Gastroesophageal sphincter (tissue), 4 donors: ENCODE measurements at regions not wholly inside any gene's neighbourhood (a gene's known extent, or its start where the extent isn't known, plus 50 kb on each side); places are given as distances from the start of the nearest gene placed in this dataset.

ENCODE experiments used
- ATAC-seq: fragments of 150-250 bp; one replicate; pipeline ENCODE4 v1.9.1; 2016; ENCODE audit warnings: mild to moderate bottlenecking, moderate library complexity
- H3K27ac ChIP-seq, 4 donors: fragments of 200-600 bp; sonication (generic) in 3 of 4; 1 replicate in 3 of 4; 2 replicates in 1 of 4; pipeline ENCODE4 v1.5.1; 2016 to 2019
- H3K27me3 ChIP-seq: fragments of 200-600 bp; sonication (generic); one replicate; pipeline ENCODE4 v1.5.1; 2019
- H3K36me3 ChIP-seq, 2 donors: fragments of 200-600 bp; sonication (generic); one replicate each; pipeline ENCODE4 v1.5.1; 2019; ENCODE audit warnings: control low read depth in 1 of 2
- H3K4me1 ChIP-seq, 3 donors: fragments of 200-600 bp; sonication (generic); 1 replicate in 2 of 3; 2 replicates in 1 of 3; pipeline ENCODE4 v1.5.1; 2016 to 2019; ENCODE audit warnings: control low read depth in 2 of 3
- H3K4me3 ChIP-seq, 2 donors: fragments of 200-600 bp; sonication (generic); one replicate each; pipeline ENCODE4 v1.5.1; 2019; ENCODE audit warnings: mild to moderate bottlenecking in 1 of 2, moderate library complexity in 1 of 2
- H3K9me3 ChIP-seq, 3 donors: fragments of 200-600 bp; sonication (generic); one replicate each; pipeline ENCODE4 v1.5.1; 2017 to 2019; ENCODE audit warnings: control low read depth in 2 of 3
- EP300 ChIP-seq: sonication (generic); formaldehyde crosslinking; IDR thresholded peaks from one replicate; pipeline ENCODE4 v1.6.1; 2017; ENCODE audit warnings: antibody characterized with exemption, mild to moderate bottlenecking
- POLR2A ChIP-seq, 2 donors: fragments of 450-650 bp; IDR thresholded peaks; one replicate each; pipeline ENCODE4 v1.6.1; 2017; ENCODE audit warnings: antibody characterized with exemption in 2 of 2, mild to moderate bottlenecking in 2 of 2, moderate library complexity in 1 of 2
- POLR2AphosphoS5 ChIP-seq: sonication (generic); formaldehyde crosslinking; IDR thresholded peaks from one replicate; pipeline ENCODE4 v1.6.1; 2017; ENCODE audit warnings: antibody characterized with exemption
- WGBS, 2 donors: methylation state at CpG; one replicate each; pipeline ENCODE4 v1.1.5; 2018; ENCODE audit warnings: low coverage in 1 of 2; 5-methylcytosine and 5-hydroxymethylcytosine counted together
- TF ChIP-seq, protein P1 (sequence below), 4 experiments: fragments of 200-600 bp in 2 of 4; fragments of 450-650 bp in 2 of 4; sonication (generic) in 1 of 4; IDR thresholded peaks; one replicate each; pipeline ENCODE4 v1.5.1; 2017 to 2019; ENCODE audit warnings: antibody characterized with exemption in 4 of 4, mild to moderate bottlenecking in 2 of 4, moderate library complexity in 2 of 4

DNA sequence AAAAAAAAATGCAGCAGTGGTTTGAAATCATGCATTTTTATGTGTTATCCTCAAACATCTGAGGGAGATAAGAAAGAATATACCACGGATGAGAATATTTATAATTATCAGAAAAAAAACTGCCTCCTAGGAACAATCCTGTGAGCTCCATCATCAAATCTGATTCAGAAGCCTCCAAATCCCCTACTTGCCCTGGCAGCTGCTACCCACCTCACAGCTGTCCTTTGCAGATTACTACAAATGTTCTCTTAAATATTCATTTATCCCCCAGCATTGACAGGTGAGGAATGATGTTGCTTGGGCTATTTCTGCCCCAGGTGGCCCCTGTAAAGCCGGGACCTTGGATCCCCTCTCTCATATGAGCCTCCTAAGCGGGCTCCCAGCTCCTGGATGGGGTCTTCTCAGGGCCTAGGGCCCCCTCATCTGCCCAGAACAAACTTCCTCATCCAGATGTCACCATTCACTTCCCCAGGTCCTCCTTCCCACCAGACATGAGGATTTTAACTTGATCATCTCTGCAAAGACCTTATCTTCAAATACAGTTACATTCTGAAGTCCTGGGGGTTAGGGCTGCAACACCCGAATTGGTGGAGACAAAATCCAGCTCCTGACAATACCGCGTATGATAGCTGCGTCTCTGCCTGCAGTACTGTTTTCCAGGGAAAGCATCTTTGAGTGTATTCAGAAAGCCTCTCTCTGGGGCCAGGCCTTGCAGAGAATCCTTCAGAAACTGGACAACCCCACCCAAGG is 81.9 kb upstream of the INSIG1 start:
- TF ChIP-seq POLR2AphosphoS5 (no peak), EP300 (no peak), POLR2A (IDR thresholded peaks at IDR 0.05) (no peak)
- TF ChIP-seq, protein P1, sequence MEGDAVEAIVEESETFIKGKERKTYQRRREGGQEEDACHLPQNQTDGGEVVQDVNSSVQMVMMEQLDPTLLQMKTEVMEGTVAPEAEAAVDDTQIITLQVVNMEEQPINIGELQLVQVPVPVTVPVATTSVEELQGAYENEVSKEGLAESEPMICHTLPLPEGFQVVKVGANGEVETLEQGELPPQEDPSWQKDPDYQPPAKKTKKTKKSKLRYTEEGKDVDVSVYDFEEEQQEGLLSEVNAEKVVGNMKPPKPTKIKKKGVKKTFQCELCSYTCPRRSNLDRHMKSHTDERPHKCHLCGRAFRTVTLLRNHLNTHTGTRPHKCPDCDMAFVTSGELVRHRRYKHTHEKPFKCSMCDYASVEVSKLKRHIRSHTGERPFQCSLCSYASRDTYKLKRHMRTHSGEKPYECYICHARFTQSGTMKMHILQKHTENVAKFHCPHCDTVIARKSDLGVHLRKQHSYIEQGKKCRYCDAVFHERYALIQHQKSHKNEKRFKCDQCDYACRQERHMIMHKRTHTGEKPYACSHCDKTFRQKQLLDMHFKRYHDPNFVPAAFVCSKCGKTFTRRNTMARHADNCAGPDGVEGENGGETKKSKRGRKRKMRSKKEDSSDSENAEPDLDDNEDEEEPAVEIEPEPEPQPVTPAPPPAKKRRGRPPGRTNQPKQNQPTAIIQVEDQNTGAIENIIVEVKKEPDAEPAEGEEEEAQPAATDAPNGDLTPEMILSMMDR (IDR thresholded peaks at IDR 0.05), result no peak
- WGBS, 2 donors, result 58 to 65% methylated on average over 4 to 7 of the region's 7 CpGs
- peaks cover 72% of the 10 kb centered on the region for H3K27me3 ChIP-seq
- no peaks in the 10 kb centered on the region for H3K9me3 ChIP-seq
- no peak overlapping the region for H3K4me3 ChIP-seq
- H3K36me3 ChIP-seq, result no peaks in the 10 kb centered on the region
- peaks cover 0 to 11% (median 0%) of the 10 kb centered on the region in 3 donors for H3K4me1 ChIP-seq
- ATAC-seq, result no peak
- no peak overlapping the region for H3K27ac ChIP-seq

DNA sequence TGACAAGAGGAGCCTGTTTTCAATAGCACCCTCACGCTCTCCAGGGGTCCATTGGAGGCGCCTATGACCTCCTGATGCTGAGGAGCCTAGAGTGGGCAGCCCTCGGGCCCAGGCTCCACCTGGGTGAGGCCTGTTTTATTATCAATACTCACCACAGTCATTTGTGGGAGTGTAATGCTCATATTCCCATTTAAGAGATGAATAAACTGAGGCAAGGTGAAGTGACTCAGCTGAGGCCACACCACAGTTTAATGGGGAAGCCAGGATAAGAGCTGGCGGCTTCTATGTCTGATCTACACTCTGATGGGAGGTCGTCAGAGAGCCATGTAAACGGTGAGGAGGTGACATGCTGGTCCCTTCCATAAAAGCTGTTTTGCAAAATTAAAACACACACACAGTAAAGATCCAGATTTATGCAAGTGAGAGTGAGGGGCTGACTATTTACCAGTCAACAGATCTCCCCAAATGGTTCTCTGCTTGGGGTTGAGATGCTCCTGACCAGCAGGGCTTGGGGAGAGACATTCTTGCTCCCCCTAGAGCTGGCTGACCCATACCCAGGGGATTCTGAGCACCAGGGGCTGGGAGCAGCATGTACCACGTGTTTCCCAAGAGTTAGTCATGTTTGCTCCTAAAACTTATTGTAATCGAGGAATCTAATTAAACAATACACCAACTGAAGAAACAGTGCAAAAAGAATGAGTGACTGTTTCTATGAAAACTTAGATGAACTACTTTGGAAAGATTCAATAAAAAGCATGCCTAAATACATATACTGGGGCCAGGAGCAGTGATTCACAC is 81.0 kb upstream of the INSIG1 start:
- H3K4me3 ChIP-seq, result no peak overlapping the region
- peaks cover 0 to 11% (median 0%) of the 10 kb centered on the region in 3 donors for H3K4me1 ChIP-seq
- no peak overlapping the region for H3K27ac ChIP-seq
- TF ChIP-seq POLR2AphosphoS5 (no peak), EP300 (no peak), POLR2A (IDR thresholded peaks at IDR 0.05) (no peak)
- TF ChIP-seq, protein P1 (IDR thresholded peaks at IDR 0.05), result no peak
- H3K36me3 ChIP-seq, result no peaks in the 10 kb centered on the region
- H3K9me3 ChIP-seq, result no peaks in the 10 kb centered on the region
- no peak for ATAC-seq
- H3K27me3 ChIP-seq, result peaks cover 66% of the 10 kb centered on the region
- WGBS, 2 donors, result 67 to 86% methylated on average over 2 to 6 of the region's 8 CpGs

DNA sequence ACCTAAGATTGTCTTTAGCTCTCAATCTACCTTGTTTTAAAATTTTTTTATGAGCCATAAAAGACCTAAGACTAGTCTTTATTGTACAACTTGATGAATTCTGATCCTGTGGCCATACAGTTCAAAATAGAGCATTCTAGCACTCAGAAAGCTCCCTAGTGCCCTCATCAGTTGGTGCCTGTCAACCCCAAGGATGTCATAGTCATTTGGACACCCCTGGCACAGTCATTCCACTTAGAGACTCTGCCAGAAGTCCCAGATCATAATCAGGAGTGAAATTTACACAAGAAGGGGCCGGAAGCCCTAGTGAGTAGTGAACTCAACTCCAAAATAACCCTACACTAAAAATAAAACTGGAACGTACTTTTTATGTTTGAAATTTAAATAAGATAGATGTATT is 80.0 kb upstream of the INSIG1 start:
- WGBS, 2 donors, result 46 to 61% methylated on average over 2 of the region's 2 CpGs
- H3K4me3 ChIP-seq, result no peak overlapping the region
- H3K4me1 ChIP-seq, result peaks cover 0 to 11% (median 0%) of the 10 kb centered on the region in 3 donors
- ATAC-seq, result no peak
- H3K36me3 ChIP-seq, result no peaks in the 10 kb centered on the region
- H3K9me3 ChIP-seq, result no peaks in the 10 kb centered on the region
- no peak for TF ChIP-seq POLR2A (IDR thresholded peaks at IDR 0.05)
- TF ChIP-seq POLR2AphosphoS5, result no peak
- TF ChIP-seq, protein P1 (IDR thresholded peaks at IDR 0.05), result no peak
- peaks cover 63% of the 10 kb centered on the region for H3K27me3 ChIP-seq
- no peak overlapping the region for H3K27ac ChIP-seq

DNA sequence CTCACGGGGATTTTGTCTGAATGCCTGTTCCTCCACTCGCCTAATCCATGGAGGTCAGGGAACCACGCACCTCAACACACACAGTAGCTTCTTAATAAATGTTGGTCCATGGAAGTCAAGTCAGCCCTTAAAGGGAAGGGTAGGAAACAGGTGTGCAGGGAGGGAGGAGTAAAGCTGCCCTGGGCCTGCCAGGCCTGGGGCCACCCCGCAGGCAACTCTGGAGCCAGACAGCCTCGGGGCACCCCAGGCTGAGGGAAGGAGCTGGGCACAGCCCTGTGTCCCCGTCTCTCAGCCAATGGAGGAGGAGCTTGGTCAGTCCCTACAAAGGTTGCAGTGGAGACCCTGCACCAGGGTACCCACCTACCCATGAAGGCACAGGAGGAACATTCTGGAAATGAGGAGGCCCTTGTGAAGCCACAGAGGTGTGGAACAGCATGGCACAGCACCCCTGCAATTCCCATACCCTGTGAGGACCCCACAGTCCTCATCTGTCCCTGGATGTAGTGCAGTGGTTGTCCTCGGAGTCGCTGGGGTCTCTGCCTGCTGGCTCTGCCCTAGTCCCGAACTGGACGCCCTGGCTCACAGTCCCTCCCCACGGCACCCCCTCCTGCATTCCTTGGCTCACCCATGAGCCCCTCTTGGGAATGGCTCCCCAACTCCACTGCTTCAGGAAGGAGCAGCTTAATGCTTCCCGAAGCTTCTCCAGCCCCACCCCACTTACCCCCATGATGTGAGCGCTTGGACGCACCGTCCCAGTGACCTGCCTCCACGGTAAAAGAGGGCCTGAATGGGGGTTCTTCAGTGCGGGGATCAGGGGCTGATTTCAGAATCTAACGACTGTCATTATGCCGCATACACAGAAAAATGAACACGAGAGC is 79.2 kb upstream of the INSIG1 start:
- H3K27me3 ChIP-seq, result peaks cover 63% of the 10 kb centered on the region
- no peak overlapping the region for H3K27ac ChIP-seq
- H3K4me1 ChIP-seq, result peaks cover 0 to 11% (median 0%) of the 10 kb centered on the region in 3 donors
- H3K4me3 ChIP-seq, result no peak overlapping the region
- ATAC-seq, result no peak
- TF ChIP-seq POLR2AphosphoS5, result no peak
- no peak for TF ChIP-seq EP300
- no peak for TF ChIP-seq POLR2A (IDR thresholded peaks at IDR 0.05)
- TF ChIP-seq, protein P1 (IDR thresholded peaks at IDR 0.05), result no peak
- 80 to 87% methylated on average over 1 to 6 of the region's 20 CpGs for WGBS, 2 donors
- no peaks in the 10 kb centered on the region for H3K36me3 ChIP-seq
- no peaks in the 10 kb centered on the region for H3K9me3 ChIP-seq
